Mesenchymal stem cell (in vitro differentiated cells and primary cell): ENCODE measurements at regions not wholly inside any gene's neighbourhood (a gene's known extent, or its start where the extent isn't known, plus 50 kb on each side); places are given as distances from the start of the nearest gene placed in this dataset.

ENCODE experiments used
- DNase-seq: peaks from one replicate; pipeline ENCODE4 v3.0.0-alpha.2; 2013
- H2AFZ ChIP-seq: one replicate; pipeline ENCODE4 v1.6.1; 2013; ENCODE audit warnings: low read depth, mild to moderate bottlenecking, control low read depth, inconsistent platforms, low read length, moderate library complexity
- H2AK5ac ChIP-seq: 2 replicates; pipeline ENCODE4 v1.6.1; 2013; ENCODE audit warnings: low read length, moderate library complexity, mild to moderate bottlenecking, inconsistent platforms; ENCODE audit not compliant: severe bottlenecking
- H2BK120ac ChIP-seq: one replicate; pipeline ENCODE4 v1.6.1; 2013; ENCODE audit warnings: low read depth, mild to moderate bottlenecking, inconsistent platforms, low read length, moderate library complexity
- H2BK12ac ChIP-seq, 2 experiments: one replicate each; pipeline ENCODE4 v1.6.1; 2013; ENCODE audit warnings: inconsistent platforms in 2 of 2, low read length in 2 of 2, mild to moderate bottlenecking in 2 of 2, moderate library complexity in 2 of 2, control low read depth in 1 of 2
- H2BK15ac ChIP-seq: one replicate; pipeline ENCODE4 v1.6.1; 2013; ENCODE audit warnings: mild to moderate bottlenecking, low read depth, inconsistent platforms; ENCODE audit not compliant: poor library complexity, severe bottlenecking
- H2BK5ac ChIP-seq: 2 replicates; pipeline ENCODE4 v1.6.1; 2013; ENCODE audit warnings: low read depth, mild to moderate bottlenecking, low read length, control low read depth, inconsistent platforms; ENCODE audit not compliant: poor library complexity, severe bottlenecking
- H3K14ac ChIP-seq, 2 experiments: one replicate each; pipeline ENCODE4 v1.6.1; 2013; ENCODE audit warnings: inconsistent platforms in 2 of 2, low read length in 2 of 2, control low read depth in 1 of 2, mild to moderate bottlenecking in 1 of 2, moderate library complexity in 1 of 2
- H3K18ac ChIP-seq, 2 experiments: one replicate each; pipeline ENCODE4 v1.6.1; 2013; ENCODE audit warnings: inconsistent platforms in 2 of 2, low read length in 2 of 2, control low read depth in 1 of 2, low read depth in 1 of 2, mild to moderate bottlenecking in 1 of 2
- H3K23ac ChIP-seq, 2 experiments: one replicate each; pipeline ENCODE4 v1.6.1; 2013; ENCODE audit warnings: inconsistent platforms in 2 of 2, low read length in 2 of 2, mild to moderate bottlenecking in 2 of 2, moderate library complexity in 2 of 2, control low read depth in 1 of 2
- H3K27ac ChIP-seq: 2 replicates; pipeline ENCODE4 v1.5.1; 2013; ENCODE audit warnings: mild to moderate bottlenecking, moderate library complexity, low read length, control low read depth, inconsistent platforms; ENCODE audit not compliant: poor library complexity, severe bottlenecking
- H3K27me3 ChIP-seq, 2 experiments: 2 replicates each; pipeline versions ENCODE4 v1.6.1 to v1.7.0; 2013; ENCODE audit warnings: low read length in 2 of 2, mild to moderate bottlenecking in 2 of 2, moderate library complexity in 2 of 2, control low read depth in 1 of 2, inconsistent platforms in 1 of 2; ENCODE audit not compliant: control insufficient read depth in 1 of 2, insufficient read depth in 1 of 2
- H3K36me3 ChIP-seq, 2 experiments: 2 replicates each; pipeline versions ENCODE4 v1.6.1 to v1.7.0; 2013; ENCODE audit warnings: low read length in 2 of 2, control low read depth in 1 of 2, inconsistent platforms in 1 of 2, low read depth in 1 of 2, mild to moderate bottlenecking in 1 of 2; ENCODE audit not compliant: insufficient read depth in 2 of 2, control insufficient read depth in 1 of 2
- H3K4ac ChIP-seq, 2 experiments: one replicate each; pipeline ENCODE4 v1.6.1; 2013; ENCODE audit warnings: inconsistent platforms in 2 of 2, low read length in 2 of 2, mild to moderate bottlenecking in 2 of 2, moderate library complexity in 2 of 2, control low read depth in 1 of 2, low read depth in 1 of 2
- H3K4me1 ChIP-seq: 2 replicates; pipeline ENCODE4 v1.6.1; 2013; ENCODE audit warnings: low read depth, low read length, control low read depth; ENCODE audit not compliant: control insufficient read depth, insufficient read depth
- H3K4me2 ChIP-seq: 2 replicates; pipeline ENCODE4 v1.6.1; 2013; ENCODE audit warnings: low read length, mild to moderate bottlenecking, inconsistent platforms; ENCODE audit not compliant: poor library complexity, severe bottlenecking
- H3K4me3 ChIP-seq, 2 experiments: 2 replicates each; pipeline versions ENCODE4 v1.5.1 to v1.7.0; 2013; ENCODE audit warnings: low read length in 2 of 2, mild to moderate bottlenecking in 2 of 2, control low read depth in 1 of 2, low read depth in 1 of 2; ENCODE audit not compliant: insufficient read depth in 1 of 2
- H3K79me1 ChIP-seq: replicated peaks from 2 replicates; pipeline ENCODE4 v1.6.1; 2013; ENCODE audit warnings: mild to moderate bottlenecking, control low read depth, low read length, inconsistent platforms; ENCODE audit not compliant: poor library complexity, severe bottlenecking
- H3K9ac ChIP-seq: 2 replicates; pipeline ENCODE4 v1.7.0; 2013; ENCODE audit warnings: mild to moderate bottlenecking, low read length, moderate library complexity
- H3K9me3 ChIP-seq: 2 replicates; pipeline ENCODE4 v1.7.0; 2013; ENCODE audit warnings: mild to moderate bottlenecking, low read length; ENCODE audit not compliant: control insufficient read depth
- H4K8ac ChIP-seq: one replicate; pipeline ENCODE4 v1.6.1; 2013; ENCODE audit warnings: inconsistent platforms, mild to moderate bottlenecking, low read length, moderate library complexity
- H4K91ac ChIP-seq: one replicate; pipeline ENCODE4 v1.6.1; 2013; ENCODE audit warnings: mild to moderate bottlenecking, low read length, inconsistent platforms
- WGBS: methylation state at CpG from one replicate; pipeline ENCODE4 v1.1.7; 2013; ENCODE audit warnings: mixed read lengths; 5-methylcytosine and 5-hydroxymethylcytosine counted together

DNA sequence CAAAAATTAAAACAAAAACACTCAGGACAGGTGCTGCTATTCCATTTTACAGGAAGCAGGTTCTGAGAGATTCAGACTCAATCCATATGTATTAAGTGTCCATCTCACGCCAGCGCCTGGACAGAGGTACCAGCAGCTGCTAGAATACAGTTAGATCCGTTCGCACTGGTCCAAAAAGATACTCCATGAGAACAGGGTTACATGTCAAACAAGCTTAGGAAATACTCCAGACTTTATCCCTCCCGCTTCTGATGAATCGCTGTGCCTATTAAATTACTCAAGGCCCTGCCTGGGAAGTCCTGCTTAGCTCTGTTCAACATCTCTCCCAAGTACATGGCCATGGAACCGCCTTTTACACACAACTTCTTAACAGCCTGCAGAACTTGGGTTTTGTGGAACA lies 50.2 kb upstream of the SLC35C1 start:
- no peaks in the 10 kb centered on the region for H3K4me1 ChIP-seq
- H2BK15ac ChIP-seq, result no peak overlapping the region
- no peaks in the 10 kb centered on the region for H3K36me3 ChIP-seq
- H2AFZ ChIP-seq, result no peak overlapping the region
- no peak overlapping the region for H3K27ac ChIP-seq
- no peak overlapping the region for H2BK120ac ChIP-seq
- no peak overlapping the region for H3K14ac ChIP-seq
- no peak overlapping the region for H2BK12ac ChIP-seq
- H3K27me3 ChIP-seq, result peaks cover 60 to 85% of the 10 kb centered on the region in 2 experiments
- H3K9me3 ChIP-seq, result no peaks in the 10 kb centered on the region
- H3K4ac ChIP-seq, result no peak overlapping the region
- no peak overlapping the region for H2AK5ac ChIP-seq
- no peak overlapping the region for H3K4me2 ChIP-seq
- no peak overlapping the region for H4K8ac ChIP-seq
- no peak overlapping the region for H3K18ac ChIP-seq
- H3K4me3 ChIP-seq, result no peak overlapping the region
- 80% methylated on average over 6 of the region's 7 CpGs for WGBS
- DNase-seq, result peak; percentile 25
- no peak overlapping the region for H3K23ac ChIP-seq
- H2BK5ac ChIP-seq, result no peak overlapping the region
- H3K9ac ChIP-seq, result no peak overlapping the region
- H3K79me1 ChIP-seq, result no peaks in the 10 kb centered on the region
- no peak overlapping the region for H4K91ac ChIP-seq

DNA sequence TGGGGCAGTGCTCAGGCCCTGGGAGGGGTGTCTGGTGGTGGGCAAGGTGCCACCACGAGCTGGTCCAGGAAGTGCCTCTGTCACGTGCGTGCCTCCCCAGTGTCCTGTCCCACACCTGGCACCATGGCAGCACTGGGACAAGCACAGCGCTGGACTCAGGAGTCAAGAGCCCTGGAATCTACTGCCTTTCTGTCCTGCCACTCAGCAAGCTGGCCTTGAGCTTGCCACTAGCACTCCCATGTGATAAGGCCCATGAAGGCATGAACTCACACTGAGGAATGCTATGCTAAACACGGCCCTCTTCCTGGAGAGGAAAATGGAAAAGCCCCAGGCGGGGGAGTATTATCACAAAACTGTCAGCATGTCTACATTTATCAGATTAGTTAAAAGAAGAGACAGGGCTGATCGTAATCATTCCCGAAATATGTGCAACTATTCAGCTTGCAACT lies 50.7 kb upstream of the SLC35C1 start:
- H2BK120ac ChIP-seq, result no peak overlapping the region

DNA sequence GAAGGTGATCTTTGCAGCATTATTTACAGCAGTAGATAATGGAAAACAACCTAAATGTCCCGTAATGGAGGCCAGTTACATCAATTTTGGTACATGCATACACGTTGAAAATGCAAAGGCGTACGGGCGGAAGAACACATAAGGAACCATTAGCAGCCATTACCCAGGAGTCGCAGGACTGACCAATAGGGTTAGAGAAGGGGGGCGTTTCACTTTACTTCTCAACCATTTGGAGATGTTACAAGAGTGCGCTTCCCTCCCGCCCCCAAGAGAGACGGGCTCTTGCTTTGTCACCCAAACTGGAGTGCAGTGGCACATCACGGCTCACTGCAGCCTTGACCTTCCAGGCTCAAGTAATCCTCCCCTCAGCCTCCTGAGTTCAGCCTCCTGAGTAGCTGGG lies 52.8 kb upstream of the SLC35C1 start:
- Histone ChIP-seq H2BK15ac (no peak overlapping the region), H2BK12ac (no peak overlapping the region), H3K9ac (no peak overlapping the region)

More for the DNA sequence above, 50.7 kb upstream of the SLC35C1 start:
- Histone ChIP-seq H3K36me3 (no peaks in the 10 kb centered on the region), H2AFZ (no peak overlapping the region), H2BK5ac (no peak overlapping the region), H2AK5ac (no peak overlapping the region), H3K23ac (no peak overlapping the region), H3K9me3 (no peaks in the 10 kb centered on the region), H3K79me1 (no peaks in the 10 kb centered on the region), H3K4me2 (no peak overlapping the region), H2BK12ac (no peak overlapping the region), H4K8ac (no peak overlapping the region), H3K27ac (no peak overlapping the region), H3K27me3 (peaks cover 65 to 90% of the 10 kb centered on the region in 2 experiments), H3K9ac (no peak overlapping the region), H3K4me3 (no peak overlapping the region), H3K18ac (peak overlapping the region in 1 of 2 experiments; percentile 55), H3K4me1 (no peaks in the 10 kb centered on the region), H2BK15ac (no peak overlapping the region), H3K14ac (no peak overlapping the region), H4K91ac (no peak overlapping the region), H3K4ac (no peak overlapping the region)
- 52% methylated on average over 8 of the region's 8 CpGs for WGBS
- peak; percentile 29 for DNase-seq

DNA sequence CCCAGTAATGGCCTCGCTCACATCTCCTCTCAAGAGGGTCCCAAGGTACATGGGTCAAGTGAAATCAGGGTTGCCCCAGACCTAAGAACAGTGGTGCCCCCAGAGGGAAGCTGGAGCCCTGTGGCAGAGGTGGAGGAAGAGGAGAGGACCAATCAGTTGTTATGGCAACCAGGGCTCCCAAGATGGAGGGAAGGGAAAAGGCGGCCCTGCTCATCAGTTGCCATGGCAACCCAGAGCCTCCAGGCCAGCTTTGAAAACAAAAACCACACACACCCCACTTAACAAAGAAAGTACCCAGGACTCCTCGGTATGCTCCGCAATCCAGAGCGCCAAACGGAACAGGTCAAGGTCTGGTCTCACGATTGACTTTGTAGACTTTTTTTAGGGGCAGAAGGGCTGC lies 53.5 kb upstream of the SLC35C1 start:
- Histone ChIP-seq H2BK12ac (no peak overlapping the region), H3K79me1 (no peaks in the 10 kb centered on the region), H3K36me3 (no peaks in the 10 kb centered on the region), H3K4me1 (no peaks in the 10 kb centered on the region), H3K14ac (no peak overlapping the region), H2BK5ac (no peak overlapping the region), H3K4me2 (no peak overlapping the region), H3K27me3 (peaks cover 51 to 75% of the 10 kb centered on the region in 2 experiments), H3K9me3 (no peaks in the 10 kb centered on the region), H3K4me3 (no peak overlapping the region), H2BK120ac (no peak overlapping the region), H3K18ac (no peak overlapping the region), H2BK15ac (no peak overlapping the region), H4K8ac (no peak overlapping the region), H2AK5ac (no peak overlapping the region), H2AFZ (no peak overlapping the region), H3K9ac (no peak overlapping the region), H3K27ac (no peak overlapping the region), H3K4ac (no peak overlapping the region), H3K23ac (no peak overlapping the region), H4K91ac (no peak overlapping the region)
- DNase-seq, result no peak
- WGBS, result 86% methylated on average over 6 of the region's 7 CpGs

More for the DNA sequence above, 52.8 kb upstream of the SLC35C1 start:
- 91% methylated on average over 11 of the region's 11 CpGs for WGBS
- H2BK120ac ChIP-seq, result no peak overlapping the region
- H3K79me1 ChIP-seq, result no peaks in the 10 kb centered on the region
- H3K23ac ChIP-seq, result no peak overlapping the region
- no peak for DNase-seq
- no peak overlapping the region for H2BK5ac ChIP-seq
- no peaks in the 10 kb centered on the region for H3K4me1 ChIP-seq
- no peak overlapping the region for H3K4me2 ChIP-seq
- H2AFZ ChIP-seq, result no peak overlapping the region
- no peak overlapping the region for H3K27ac ChIP-seq
- no peak overlapping the region for H3K4me3 ChIP-seq
- H3K4ac ChIP-seq, result no peak overlapping the region
- no peaks in the 10 kb centered on the region for H3K9me3 ChIP-seq
- H3K27me3 ChIP-seq, result peaks cover 58 to 78% of the 10 kb centered on the region in 2 experiments
- no peak overlapping the region for H4K8ac ChIP-seq
- no peak overlapping the region for H3K14ac ChIP-seq
- no peak overlapping the region for H4K91ac ChIP-seq
- no peaks in the 10 kb centered on the region for H3K36me3 ChIP-seq
- no peak overlapping the region for H2AK5ac ChIP-seq
- no peak overlapping the region for H3K18ac ChIP-seq
